LNCAP (cell line): ENCODE measurements at regions not wholly inside any gene's neighbourhood (a gene's known extent, or its start where the extent isn't known, plus 50 kb on each side); places are given as distances from the start of the nearest gene placed in this dataset.

Experiments
- CTCF ChIP-seq: fragments of 450-650 bp; IDR thresholded peaks from 2 replicates; pipeline ENCODE4 v1.5.1; 2017; ENCODE audit warnings: mild to moderate bottlenecking

GRCh38 chr1:2940178-2940577 is 81.1 kb upstream of the ACTRT2 start:
- no peak for TF ChIP-seq CTCF

DNA sequence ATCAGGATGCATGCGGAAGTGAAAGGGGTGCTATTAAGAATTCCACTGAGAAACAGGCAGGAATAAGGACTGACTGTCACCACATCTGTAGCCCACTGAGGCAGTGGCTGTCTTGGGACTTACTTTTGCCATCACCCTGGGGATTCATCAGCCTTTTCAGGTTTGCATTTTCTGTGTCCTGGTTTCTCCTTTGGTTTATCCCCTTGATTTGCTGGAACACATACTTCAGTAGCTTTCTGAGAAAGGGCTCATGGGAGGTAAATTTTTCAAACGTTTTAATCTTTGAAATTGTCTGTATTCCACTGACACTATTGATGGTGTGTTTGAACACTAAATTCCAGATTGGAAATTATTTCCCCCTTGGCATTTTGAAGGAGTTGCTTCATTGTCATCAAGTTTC is 80.2 kb upstream of the ACTRT2 start:
- no peak for TF ChIP-seq CTCF

GRCh38 chr1:2941907-2942306 is 79.4 kb upstream of the ACTRT2 start:
- TF ChIP-seq CTCF: no peak

- no peak for TF ChIP-seq CTCF
These were observed 78.9 kb upstream of the ACTRT2 start for GRCh38 chr1:2942410-2942809.

DNA sequence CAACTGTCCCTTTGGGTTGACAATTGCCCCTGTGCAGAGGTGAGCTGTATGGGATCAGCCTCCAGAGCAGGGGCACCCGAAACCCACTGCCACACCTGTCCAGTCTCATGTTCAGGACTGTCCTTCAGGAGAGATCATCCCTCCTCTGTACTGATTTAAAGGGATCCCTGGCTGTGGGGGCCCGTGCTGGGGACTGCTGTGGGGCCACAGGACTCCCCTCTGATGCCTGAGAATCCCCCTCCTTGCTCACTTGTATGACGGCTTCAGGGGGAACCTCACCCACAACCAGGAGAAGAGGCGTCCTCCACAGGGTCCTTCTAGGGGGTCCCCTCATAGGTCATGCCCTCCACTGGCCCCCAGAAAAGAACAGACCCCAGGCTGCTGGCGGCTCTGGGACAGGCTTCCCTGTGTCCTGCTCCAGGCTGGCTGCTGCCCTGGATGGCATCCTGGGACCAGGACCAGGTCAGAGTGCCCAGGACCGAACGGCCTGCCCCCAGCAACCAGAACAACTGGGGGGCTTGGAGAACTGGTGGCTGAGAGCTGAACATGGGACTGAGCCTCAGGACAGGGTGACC is 77.5 kb upstream of the ACTRT2 start:
- no peak for TF ChIP-seq CTCF

DNA sequence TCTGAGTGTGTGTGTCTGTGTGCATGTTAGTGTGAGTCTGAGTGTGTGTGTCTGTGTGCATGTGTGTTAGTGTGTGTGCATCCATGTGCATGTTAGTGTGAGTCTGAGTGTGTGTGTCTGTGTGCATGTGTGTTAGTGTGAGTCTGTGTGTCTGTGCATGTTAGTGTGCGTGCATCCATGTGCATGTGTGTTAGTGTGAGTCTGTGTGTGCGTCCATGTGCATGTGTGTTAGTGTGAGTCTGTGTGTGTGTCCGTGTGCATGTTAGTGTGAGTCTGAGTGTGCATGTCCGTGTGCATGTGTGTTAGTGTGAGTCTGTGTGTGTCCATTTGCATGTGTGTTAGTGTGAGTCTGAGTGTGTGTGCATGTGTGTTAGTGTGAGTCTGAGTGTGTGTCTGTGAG is 76.6 kb upstream of the ACTRT2 start:
- no peak for TF ChIP-seq CTCF

DNA sequence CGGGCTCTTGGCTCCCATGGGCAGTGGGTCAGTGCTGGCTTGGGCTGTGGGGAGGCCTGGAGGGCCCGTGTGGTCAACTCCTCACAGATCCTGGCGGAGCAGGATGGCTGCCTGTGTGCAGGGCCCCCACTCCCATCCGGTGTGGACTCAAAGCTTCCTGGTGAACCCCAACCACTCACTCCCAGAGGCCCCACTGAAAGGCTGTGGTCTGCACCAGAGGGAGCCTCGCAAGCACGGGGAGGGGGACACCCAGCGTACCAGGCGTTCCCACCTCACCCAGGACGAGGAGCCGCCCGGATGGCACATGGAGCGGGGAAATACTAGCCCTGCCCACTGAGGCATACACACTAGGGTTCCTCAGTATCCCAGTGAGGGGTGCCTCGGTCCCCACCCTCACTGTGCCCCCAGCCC is 75.4 kb upstream of the ACTRT2 start:
- TF ChIP-seq CTCF: no peak

DNA sequence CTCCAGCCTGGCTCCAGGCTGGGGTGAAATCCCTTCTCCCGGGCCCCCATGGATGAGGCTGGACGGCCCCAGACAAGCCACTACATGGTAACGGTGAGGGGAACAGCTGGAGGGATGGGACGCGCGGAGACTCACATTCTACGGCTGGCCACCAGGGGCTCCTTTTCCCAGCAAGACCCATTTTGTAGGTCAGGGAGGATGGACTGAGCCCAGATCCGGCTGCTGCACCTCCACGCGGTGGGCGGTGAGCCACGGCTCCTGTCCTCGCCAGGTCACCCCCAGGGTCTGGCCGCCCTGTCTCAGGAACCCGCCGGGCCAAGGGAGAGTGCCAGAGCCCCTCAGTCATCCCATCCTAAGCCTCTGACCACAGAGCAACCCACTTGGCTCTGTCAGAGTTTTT is 75.0 kb upstream of the ACTRT2 start:
- TF ChIP-seq CTCF: no peak
